B cell (primary cell): ENCODE measurements at regions not wholly inside any gene's neighbourhood (a gene's known extent, or its start where the extent isn't known, plus 50 kb on each side); places are given as distances from the start of the nearest gene placed in this dataset.

Experiments
- EZH2 ChIP-seq: IDR thresholded peaks from 2 replicates; pipeline ENCODE4 v1.6.1; 2012; ENCODE audit warnings: borderline replicate concordance, low read depth, mild to moderate bottlenecking, moderate library complexity, low read length; ENCODE audit not compliant: insufficient read depth, poor library complexity, severe bottlenecking
- TF ChIP-seq, protein P1 (sequence below): fragments of 200-600 bp; IDR thresholded peaks from one replicate; pipeline ENCODE4 v1.8.0; 2022; ENCODE audit warnings: antibody characterized with exemption, mild to moderate bottlenecking

DNA sequence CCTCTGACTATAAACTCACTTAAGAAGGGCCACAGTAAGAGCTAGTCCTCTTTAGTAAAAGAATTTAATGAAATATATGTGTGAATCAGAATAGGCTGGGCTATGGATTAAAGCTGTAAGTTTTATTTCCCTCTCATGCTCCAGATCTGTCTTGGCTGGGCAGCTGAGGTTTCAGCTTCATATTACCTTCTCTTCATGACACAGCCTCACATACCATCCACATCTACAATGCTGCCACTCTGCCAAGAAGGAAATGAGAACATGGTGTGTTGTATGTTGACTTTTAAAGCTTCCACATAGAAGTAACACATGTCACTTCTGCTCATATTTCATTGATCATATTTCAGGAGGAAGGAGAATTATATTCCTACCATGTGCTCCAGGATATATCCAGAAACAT lies 776.0 kb upstream of the ACO1 start:
- TF ChIP-seq, protein P1, sequence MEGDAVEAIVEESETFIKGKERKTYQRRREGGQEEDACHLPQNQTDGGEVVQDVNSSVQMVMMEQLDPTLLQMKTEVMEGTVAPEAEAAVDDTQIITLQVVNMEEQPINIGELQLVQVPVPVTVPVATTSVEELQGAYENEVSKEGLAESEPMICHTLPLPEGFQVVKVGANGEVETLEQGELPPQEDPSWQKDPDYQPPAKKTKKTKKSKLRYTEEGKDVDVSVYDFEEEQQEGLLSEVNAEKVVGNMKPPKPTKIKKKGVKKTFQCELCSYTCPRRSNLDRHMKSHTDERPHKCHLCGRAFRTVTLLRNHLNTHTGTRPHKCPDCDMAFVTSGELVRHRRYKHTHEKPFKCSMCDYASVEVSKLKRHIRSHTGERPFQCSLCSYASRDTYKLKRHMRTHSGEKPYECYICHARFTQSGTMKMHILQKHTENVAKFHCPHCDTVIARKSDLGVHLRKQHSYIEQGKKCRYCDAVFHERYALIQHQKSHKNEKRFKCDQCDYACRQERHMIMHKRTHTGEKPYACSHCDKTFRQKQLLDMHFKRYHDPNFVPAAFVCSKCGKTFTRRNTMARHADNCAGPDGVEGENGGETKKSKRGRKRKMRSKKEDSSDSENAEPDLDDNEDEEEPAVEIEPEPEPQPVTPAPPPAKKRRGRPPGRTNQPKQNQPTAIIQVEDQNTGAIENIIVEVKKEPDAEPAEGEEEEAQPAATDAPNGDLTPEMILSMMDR: no peak
- no peak for TF ChIP-seq EZH2
